SK-N-SH (cell line): ENCODE measurements at regions not wholly inside any gene's neighbourhood (a gene's known extent, or its start where the extent isn't known, plus 50 kb on each side); places are given as distances from the start of the nearest gene placed in this dataset.

ENCODE experiments used
- CTCF ChIA-PET: fragments of 300-600, 350-600 bp; formaldehyde crosslinking; extraction: SDS; loops from one replicate; lab custom pipeline; 2021; lab: Yijun Ruan, JAX
- POLR2A ChIA-PET: fragments of 350-600 bp; sonication (Branson Sonifier 250); formaldehyde crosslinking; extraction: SDS; loops from one replicate; lab custom pipeline; 2020; ENCODE audit warnings: antibody characterized with exemption, inconsistent platforms; lab: Yijun Ruan, JAX
- DNase-seq: peaks from one replicate; pipeline ENCODE4 v3.0.0; 2012
- H2AFZ ChIP-seq: fragments of 200-600 bp; sonication (generic); 2 replicates; pipeline ENCODE4 v1.8.1; 2016; ENCODE audit warnings: antibody characterized with exemption, mild to moderate bottlenecking, low read depth
- H3F3A ChIP-seq: fragments of 200-600 bp; sonication (generic); replicated peaks from 2 replicates; pipeline ENCODE3; 2016; ENCODE audit warnings: antibody characterized with exemption, mild to moderate bottlenecking; ENCODE audit not compliant: insufficient read depth
- H3K27ac ChIP-seq, 2 experiments: fragments of 200-500 bp in 1 of 2; fragments of 200-600 bp in 1 of 2; sonication (Bioruptor generic) in 1 of 2; sonication (generic), shearing (Covaris generic) in 1 of 2; 2 replicates each; pipeline versions ENCODE4 v1.5.1 to v1.6.1; 2014 to 2016; ENCODE audit warnings: low read depth in 2 of 2, inconsistent platforms in 1 of 2, low read length in 1 of 2, mild to moderate bottlenecking in 1 of 2, mixed read lengths in 1 of 2
- H3K27me3 ChIP-seq: fragments of 200-600 bp; sonication (generic), shearing (Covaris generic); 2 replicates; pipeline ENCODE4 v1.6.1; 2016; ENCODE audit warnings: mixed run types; ENCODE audit not compliant: insufficient read depth
- H3K36me3 ChIP-seq, 2 experiments: fragments of 200-500 bp in 1 of 2; fragments of 200-600 bp in 1 of 2; sonication (Bioruptor generic) in 1 of 2; sonication (generic) in 1 of 2; replicated peaks in 1 of 2; 2 replicates each; pipeline versions ENCODE3 to v1.5.1; 2014 to 2016; ENCODE audit warnings: low read length in 1 of 2, mild to moderate bottlenecking in 1 of 2; ENCODE audit not compliant: insufficient read depth in 2 of 2, control insufficient read depth in 1 of 2
- H3K4me1 ChIP-seq, 2 experiments: fragments of 200-500 bp in 1 of 2; fragments of 200-600 bp in 1 of 2; sonication (Bioruptor generic) in 1 of 2; sonication (generic), shearing (Covaris generic) in 1 of 2; 2 replicates each; pipeline versions ENCODE4 v1.5.1 to v1.6.1; 2014 to 2016; ENCODE audit warnings: low read depth in 1 of 2, low read length in 1 of 2, mixed run types in 1 of 2; ENCODE audit not compliant: insufficient read depth in 2 of 2, control insufficient read depth in 1 of 2
- H3K4me2 ChIP-seq: fragments of 200-600 bp; sonication (generic), shearing (Covaris generic); 2 replicates; pipeline ENCODE4 v1.6.1; 2017; ENCODE audit warnings: mixed run types
- H3K4me3 ChIP-seq, 2 experiments: fragments of 200-500 bp in 1 of 2; fragments of 200-600 bp in 1 of 2; sonication (Bioruptor generic) in 1 of 2; sonication (generic), shearing (Covaris generic) in 1 of 2; 2 replicates each; pipeline versions ENCODE4 v1.5.1 to v1.8.1; 2014 to 2016; ENCODE audit warnings: low read depth in 2 of 2, inconsistent platforms in 1 of 2, low read length in 1 of 2, mild to moderate bottlenecking in 1 of 2, mixed read lengths in 1 of 2, moderate library complexity in 1 of 2
- H3K79me2 ChIP-seq: fragments of 200-600 bp; sonication (generic); 2 replicates; pipeline ENCODE4 v1.8.1; 2017; ENCODE audit warnings: mild to moderate bottlenecking; ENCODE audit not compliant: insufficient read depth
- H3K9ac ChIP-seq: fragments of 200-600 bp; sonication (generic); 2 replicates; pipeline ENCODE4 v1.6.1; 2017; ENCODE audit warnings: mixed run types
- H3K9me2 ChIP-seq: fragments of 200-600 bp; sonication (generic); 2 replicates; pipeline ENCODE4 v1.6.1; 2017; ENCODE audit warnings: mixed run types
- H3K9me3 ChIP-seq: fragments of 200-600 bp; sonication (generic); 2 replicates; pipeline ENCODE4 v1.6.1; 2017; ENCODE audit warnings: mixed run types, mild to moderate bottlenecking, moderate library complexity
- H4K20me1 ChIP-seq: fragments of 200-600 bp; sonication (generic); 2 replicates; pipeline ENCODE4 v1.6.1; 2017; ENCODE audit warnings: mild to moderate bottlenecking, mixed run types; ENCODE audit not compliant: insufficient read depth
- CHD2 ChIP-seq: fragments of 150-350 bp; IDR thresholded peaks from 2 replicates; pipeline ENCODE4 v1.6.1; 2018; ENCODE audit warnings: low read length; ENCODE audit not compliant: partially characterized antibody
- ELF1 ChIP-seq: IDR thresholded peaks from 2 replicates; pipeline ENCODE4 v1.4.0; 2012
- EP300 ChIP-seq, 2 experiments: IDR thresholded peaks; 2 replicates each; pipeline versions ENCODE4 v1.4.0 to v1.6.1; 2012; ENCODE audit warnings: borderline replicate concordance in 1 of 2, low read depth in 1 of 2, low read length in 1 of 2
- EZH2phosphoT487 ChIP-seq: fragments of 200-600 bp; sonication (generic); IDR thresholded peaks from 2 replicates; pipeline ENCODE4 v1.6.1; 2017; ENCODE audit warnings: low read depth, mixed run types, mild to moderate bottlenecking, antibody characterized with exemption, moderate library complexity, borderline replicate concordance
- FOXJ3 ChIP-seq: sonication (generic); formaldehyde crosslinking; IDR thresholded peaks from 2 replicates; pipeline ENCODE4 v1.5.1; 2020; ENCODE audit warnings: mild to moderate bottlenecking, missing genetic modification reagents
- FOXM1 ChIP-seq: IDR thresholded peaks from 2 replicates; pipeline ENCODE4 v1.4.0; 2012; ENCODE audit warnings: low read depth, mild to moderate bottlenecking
- GABPA ChIP-seq: IDR thresholded peaks from 2 replicates; pipeline ENCODE4 v1.4.0; 2012; ENCODE audit warnings: low read depth, mild to moderate bottlenecking
- JUND ChIP-seq: IDR thresholded peaks from 2 replicates; pipeline ENCODE4 v1.4.0; 2012
- NRF1 ChIP-seq: IDR thresholded peaks from 2 replicates; pipeline ENCODE4 v1.6.1; 2012; ENCODE audit warnings: low read depth, mild to moderate bottlenecking, low read length
- POLR2AphosphoS5 ChIP-seq: IDR thresholded peaks from 2 replicates; pipeline ENCODE4 v1.6.1; 2012; ENCODE audit warnings: low read depth, low read length
- RCOR1 ChIP-seq: fragments of 150-350 bp; IDR thresholded peaks from 2 replicates; pipeline ENCODE4 v1.6.1; 2017; ENCODE audit warnings: antibody characterized with exemption, low read length
- RFX5 ChIP-seq: IDR thresholded peaks from 2 replicates; pipeline ENCODE4 v1.6.1; 2012; ENCODE audit warnings: mild to moderate bottlenecking, improper control_type of control experiment, low read length
- SMC3 ChIP-seq: IDR thresholded peaks from 2 replicates; pipeline ENCODE4 v1.6.1; 2012; ENCODE audit warnings: low read depth, low read length, improper control_type of control experiment
- TEAD4 ChIP-seq: IDR thresholded peaks from 2 replicates; pipeline ENCODE4 v1.4.0; 2012; ENCODE audit warnings: mild to moderate bottlenecking, borderline replicate concordance; ENCODE audit not compliant: insufficient read depth
- YY1 ChIP-seq: IDR thresholded peaks from 2 replicates; pipeline ENCODE4 v1.4.0; 2012; ENCODE audit warnings: low read depth, mild to moderate bottlenecking
- WGBS: methylation state at CpG from one replicate; pipeline ENCODE4 v1.1.6; 2017; ENCODE audit warnings: low lambda C conversion rate; 5-methylcytosine and 5-hydroxymethylcytosine counted together
- TF ChIP-seq, protein P1 (sequence below): IDR thresholded peaks from 2 replicates; pipeline ENCODE4 v1.4.0; 2012; ENCODE audit warnings: low read depth, borderline replicate concordance
- TF ChIP-seq, protein P2 (sequence below): fragments of 150-350 bp; IDR thresholded peaks from 2 replicates; pipeline ENCODE4 v1.6.1; 2017; ENCODE audit warnings: antibody characterized with exemption, low read length, low read depth, borderline replicate concordance
- TF ChIP-seq, protein P3 (sequence below): fragments of 200-600 bp; sonication (generic); IDR thresholded peaks from 2 replicates; pipeline ENCODE4 v1.6.1; 2017; ENCODE audit warnings: antibody characterized with exemption, mild to moderate bottlenecking, moderate library complexity
- TF ChIP-seq, protein P4 (sequence below): IDR thresholded peaks from 2 replicates; pipeline ENCODE4 v1.4.0; 2012; ENCODE audit warnings: low read depth

DNA sequence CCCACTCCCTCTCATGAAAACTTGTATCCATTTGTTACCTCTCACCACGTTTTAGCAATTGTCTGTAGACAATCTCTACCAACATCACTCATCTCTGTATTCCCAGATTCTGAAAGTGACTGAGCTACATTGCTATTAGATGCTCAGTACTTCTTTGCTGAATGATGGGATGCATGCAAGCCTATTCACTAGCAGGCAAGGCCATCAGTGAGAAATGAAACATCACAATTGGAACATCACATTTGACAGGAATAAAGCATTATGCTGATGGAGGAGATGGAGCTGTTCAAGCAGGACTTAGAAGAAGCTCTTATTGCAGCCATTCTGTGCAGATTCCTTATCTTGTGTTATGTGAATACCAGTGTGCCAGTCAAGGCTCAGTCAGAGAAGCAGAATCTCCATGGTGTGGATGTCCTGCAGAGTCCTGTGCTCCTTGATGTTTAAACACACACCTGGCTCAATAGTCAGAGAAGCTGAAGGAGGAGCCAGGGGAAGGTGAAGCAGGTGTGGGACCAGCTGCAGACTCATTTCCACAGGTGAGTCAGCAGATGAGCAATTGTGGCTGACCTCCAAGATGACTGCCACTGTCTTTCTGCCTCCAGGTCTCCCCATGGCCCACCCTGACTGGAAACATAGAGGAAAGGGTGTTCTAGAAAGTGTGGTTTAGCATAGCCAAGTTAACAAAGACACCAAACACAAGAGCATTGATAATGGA, 965.5 kb downstream of the GRID1 start:
- DNase-seq = no peak
- Histone ChIP-seq H3K36me3 (no peaks in the 10 kb centered on the region), H3K4me1 (no peaks in the 10 kb centered on the region), H3K27me3 (no peaks in the 10 kb centered on the region), H3K4me2 (no peak overlapping the region), H3K9ac (no peak overlapping the region), H3K9me3 (no peaks in the 10 kb centered on the region), H3K79me2 (no peaks in the 10 kb centered on the region), H3K9me2 (no peaks in the 10 kb centered on the region), H3F3A (no peaks in the 10 kb centered on the region), H3K27ac (no peak overlapping the region), H2AFZ (no peak overlapping the region), H4K20me1 (no peaks in the 10 kb centered on the region), H3K4me3 (no peak overlapping the region)
- 4% methylated on average over 1 of the region's 1 CpG for WGBS
- ChIA-PET POLR2A (no interaction called here), CTCF (no interaction called here)
- TF ChIP-seq EZH2phosphoT487 (no peak), TEAD4 (no peak), POLR2AphosphoS5 (no peak), ELF1 (no peak), FOXJ3 (no peak), SMC3 (no peak), JUND (no peak), GABPA (no peak), CHD2 (no peak), FOXM1 (no peak), RFX5 (no peak), YY1 (no peak), RCOR1 (no peak), NRF1 (no peak), EP300 (IDR thresholded peaks at IDR 0.05; ENCODE audit: borderline replicate concordance in 1 of 2, low read depth in 1 of 2, low read length in 1 of 2) (no peak)
- TF ChIP-seq, protein P1, sequence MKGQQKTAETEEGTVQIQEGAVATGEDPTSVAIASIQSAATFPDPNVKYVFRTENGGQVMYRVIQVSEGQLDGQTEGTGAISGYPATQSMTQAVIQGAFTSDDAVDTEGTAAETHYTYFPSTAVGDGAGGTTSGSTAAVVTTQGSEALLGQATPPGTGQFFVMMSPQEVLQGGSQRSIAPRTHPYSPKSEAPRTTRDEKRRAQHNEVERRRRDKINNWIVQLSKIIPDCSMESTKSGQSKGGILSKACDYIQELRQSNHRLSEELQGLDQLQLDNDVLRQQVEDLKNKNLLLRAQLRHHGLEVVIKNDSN = no peak
- TF ChIP-seq, protein P2, sequence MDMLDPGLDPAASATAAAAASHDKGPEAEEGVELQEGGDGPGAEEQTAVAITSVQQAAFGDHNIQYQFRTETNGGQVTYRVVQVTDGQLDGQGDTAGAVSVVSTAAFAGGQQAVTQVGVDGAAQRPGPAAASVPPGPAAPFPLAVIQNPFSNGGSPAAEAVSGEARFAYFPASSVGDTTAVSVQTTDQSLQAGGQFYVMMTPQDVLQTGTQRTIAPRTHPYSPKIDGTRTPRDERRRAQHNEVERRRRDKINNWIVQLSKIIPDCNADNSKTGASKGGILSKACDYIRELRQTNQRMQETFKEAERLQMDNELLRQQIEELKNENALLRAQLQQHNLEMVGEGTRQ = no peak
- TF ChIP-seq, protein P3, sequence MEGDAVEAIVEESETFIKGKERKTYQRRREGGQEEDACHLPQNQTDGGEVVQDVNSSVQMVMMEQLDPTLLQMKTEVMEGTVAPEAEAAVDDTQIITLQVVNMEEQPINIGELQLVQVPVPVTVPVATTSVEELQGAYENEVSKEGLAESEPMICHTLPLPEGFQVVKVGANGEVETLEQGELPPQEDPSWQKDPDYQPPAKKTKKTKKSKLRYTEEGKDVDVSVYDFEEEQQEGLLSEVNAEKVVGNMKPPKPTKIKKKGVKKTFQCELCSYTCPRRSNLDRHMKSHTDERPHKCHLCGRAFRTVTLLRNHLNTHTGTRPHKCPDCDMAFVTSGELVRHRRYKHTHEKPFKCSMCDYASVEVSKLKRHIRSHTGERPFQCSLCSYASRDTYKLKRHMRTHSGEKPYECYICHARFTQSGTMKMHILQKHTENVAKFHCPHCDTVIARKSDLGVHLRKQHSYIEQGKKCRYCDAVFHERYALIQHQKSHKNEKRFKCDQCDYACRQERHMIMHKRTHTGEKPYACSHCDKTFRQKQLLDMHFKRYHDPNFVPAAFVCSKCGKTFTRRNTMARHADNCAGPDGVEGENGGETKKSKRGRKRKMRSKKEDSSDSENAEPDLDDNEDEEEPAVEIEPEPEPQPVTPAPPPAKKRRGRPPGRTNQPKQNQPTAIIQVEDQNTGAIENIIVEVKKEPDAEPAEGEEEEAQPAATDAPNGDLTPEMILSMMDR = no peak
- TF ChIP-seq, protein P4, sequence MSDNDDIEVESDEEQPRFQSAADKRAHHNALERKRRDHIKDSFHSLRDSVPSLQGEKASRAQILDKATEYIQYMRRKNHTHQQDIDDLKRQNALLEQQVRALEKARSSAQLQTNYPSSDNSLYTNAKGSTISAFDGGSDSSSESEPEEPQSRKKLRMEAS = no peak
